Superior temporal gyrus (tissue), 1 donor: ENCODE measurements at regions not wholly inside any gene's neighbourhood (a gene's known extent, or its start where the extent isn't known, plus 50 kb on each side); places are given as distances from the start of the nearest gene placed in this dataset.

ENCODE experiments used
- DNase-seq: peaks from one replicate; pipeline ENCODE4 v3.0.0-alpha.2; 2016; ENCODE audit errors: extremely low spot score

DNA sequence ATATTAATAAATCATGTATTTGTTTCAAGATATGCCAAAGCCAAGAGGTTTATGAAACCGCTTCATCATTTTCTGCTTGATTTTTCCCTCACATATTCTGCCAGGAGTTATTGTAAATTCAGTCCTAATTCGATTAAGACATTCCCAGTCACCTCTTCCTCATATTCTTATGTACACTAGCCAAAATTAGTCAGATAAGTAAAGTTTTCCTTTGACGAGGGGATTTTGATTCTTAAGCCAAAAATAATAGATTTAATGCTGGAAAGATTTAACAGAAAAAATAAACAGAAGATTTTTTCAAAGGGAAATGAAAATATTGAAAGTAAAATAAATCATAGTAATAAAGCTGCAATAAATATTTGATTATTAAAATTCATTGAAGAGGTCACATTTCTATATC lies 51.0 kb upstream of the VEGFC start:
- no peak for DNase-seq

DNA sequence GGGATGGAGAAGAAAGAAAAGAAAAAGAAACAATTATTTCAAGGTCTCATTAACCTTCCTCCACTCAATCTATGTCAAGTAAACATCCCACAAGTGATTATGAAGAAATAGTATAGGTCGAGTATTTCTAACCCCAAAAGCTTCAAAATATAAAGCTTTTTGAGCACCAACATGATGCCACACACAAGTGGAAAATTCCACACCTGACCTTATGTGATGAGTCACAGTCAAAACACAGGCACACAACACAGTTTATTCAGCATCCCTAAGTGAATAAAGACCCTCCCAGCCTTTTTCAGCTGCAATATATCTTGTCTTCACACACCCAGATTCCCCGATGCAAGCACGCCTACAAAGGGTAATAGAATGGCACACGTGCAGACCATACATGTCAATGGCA lies 51.7 kb upstream of the VEGFC start:
- no peak for DNase-seq

DNA sequence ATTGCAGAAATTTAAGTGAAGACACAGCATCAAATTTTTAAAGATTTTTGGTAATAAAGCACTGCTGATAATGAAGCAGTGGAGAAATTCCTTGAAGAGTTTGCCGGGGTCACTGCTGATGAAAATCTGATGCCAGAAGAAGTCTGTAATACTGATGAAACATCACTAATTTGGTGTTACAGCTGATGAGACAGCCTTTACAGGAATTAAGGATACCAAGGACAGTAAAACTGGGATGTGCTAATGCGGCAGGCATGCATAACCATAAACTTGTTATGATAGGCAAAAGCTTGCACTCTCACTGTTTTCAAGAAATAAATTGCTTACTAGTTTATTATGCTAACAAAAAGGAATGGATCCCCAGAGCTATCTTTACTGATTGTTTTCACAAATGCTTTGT lies 52.9 kb upstream of the VEGFC start:
- DNase-seq = no peak

DNA sequence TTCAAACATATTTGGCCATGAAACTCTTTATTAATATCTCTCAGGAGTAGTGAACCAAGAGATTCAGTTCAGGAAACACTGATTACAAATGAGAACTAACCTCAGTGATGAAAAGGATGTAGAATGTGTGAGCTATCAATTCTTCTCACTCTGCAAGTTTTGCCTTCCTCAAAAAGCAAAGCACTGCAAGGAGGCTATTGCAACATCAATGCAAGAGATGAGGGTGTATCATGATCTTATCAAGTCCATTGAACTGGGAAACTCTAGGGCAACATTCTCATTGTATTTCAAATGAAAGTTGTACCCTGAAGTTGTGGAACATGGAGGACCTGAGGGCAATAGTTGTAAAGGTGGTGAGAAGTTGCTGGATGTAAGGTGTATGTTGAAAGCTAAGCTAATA lies 56.4 kb upstream of the VEGFC start:
- DNase-seq = no peak

DNA sequence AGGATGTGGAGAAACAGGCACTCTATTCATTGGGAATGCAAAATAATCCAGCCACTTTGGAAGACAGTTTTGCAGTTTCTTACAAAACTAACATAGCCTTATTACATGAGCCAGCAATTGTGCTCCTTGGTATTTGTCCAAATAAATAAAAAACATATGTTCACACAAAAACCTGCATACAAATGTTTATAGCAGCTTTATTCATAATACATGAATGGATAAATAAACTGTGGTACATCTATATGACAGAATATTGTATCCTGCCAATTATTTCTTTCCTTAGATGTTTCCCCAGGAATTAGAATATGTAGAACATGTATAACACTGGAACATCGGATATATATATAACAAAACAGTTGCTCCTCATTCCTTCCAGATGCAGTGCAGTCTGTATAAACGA lies 57.7 kb upstream of the VEGFC start:
- no peak for DNase-seq

DNA sequence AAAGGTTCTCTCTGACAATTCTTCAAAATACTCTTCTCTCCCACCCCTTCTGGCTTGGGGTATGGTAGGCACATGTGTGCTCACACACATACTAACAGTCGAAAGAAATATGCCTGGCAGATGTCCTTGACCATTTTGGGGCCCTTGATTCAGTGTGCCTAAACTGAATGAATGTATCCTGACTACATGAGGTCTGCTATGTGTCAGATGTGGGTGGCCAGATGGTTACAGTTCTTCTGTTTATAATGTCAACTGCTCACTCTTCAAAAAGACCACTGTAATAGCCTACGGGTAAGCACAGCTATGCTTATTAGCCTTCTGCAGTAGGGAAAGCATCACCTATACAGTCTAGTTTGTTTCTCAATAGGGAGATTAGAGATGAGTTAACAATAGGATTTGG lies 63.7 kb upstream of the VEGFC start:
- no peak for DNase-seq

DNA sequence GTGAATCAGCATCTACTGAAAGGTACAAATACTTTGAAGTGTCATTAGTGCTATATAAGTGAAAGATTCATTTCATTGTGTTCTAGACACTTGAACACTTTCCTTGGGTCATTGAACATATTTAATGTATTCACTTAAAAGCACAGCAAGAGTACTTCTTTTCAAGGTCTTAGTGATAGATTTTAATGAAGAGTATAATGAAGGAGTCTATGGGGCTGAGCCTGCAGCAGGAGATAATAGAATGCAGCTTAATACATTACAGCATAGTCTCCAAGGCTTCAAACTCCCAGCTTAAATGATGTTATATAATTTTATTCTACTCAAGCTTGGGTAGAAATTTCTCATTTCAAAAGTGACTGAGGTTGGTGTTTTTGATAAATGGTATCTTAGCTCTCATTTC lies 66.1 kb upstream of the VEGFC start:
- DNase-seq = no peak

DNA sequence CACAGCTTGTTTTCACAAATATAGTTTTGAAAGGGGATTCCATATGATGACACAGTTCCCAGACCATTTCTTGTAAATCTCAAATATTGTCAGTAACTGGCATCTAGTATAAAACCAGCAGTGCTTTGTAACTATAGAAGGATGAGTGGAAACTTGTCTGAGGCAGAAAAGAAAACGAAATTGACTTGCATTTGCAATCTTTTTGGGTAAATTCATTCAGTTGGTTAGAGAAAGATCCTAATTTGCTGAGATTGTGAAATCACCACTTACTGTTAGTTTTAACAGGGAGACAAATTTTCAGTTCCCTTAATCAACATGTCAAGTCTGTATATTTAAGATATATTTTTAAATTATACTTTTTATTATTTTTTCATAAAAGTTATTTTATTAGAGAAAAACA lies 71.5 kb upstream of the VEGFC start:
- DNase-seq = no peak

DNA sequence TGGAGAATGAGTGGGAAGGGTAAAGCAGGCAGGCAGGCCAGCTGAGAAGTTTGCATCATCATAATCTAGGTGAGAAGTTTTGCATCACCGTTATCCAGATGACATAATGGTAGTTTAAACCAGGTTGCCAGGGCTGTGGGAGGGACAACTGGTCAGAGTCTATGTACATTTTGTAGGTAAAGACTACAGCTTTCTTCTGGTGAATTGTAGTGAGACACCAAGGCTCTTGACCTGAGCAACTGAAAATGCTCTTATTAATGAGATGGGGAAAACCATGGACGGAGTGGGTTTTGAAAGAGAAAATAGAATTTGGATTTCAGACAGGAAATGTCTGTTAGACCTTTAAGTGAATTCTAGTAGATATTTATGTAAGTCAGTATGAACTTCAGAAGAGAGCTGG lies 76.0 kb upstream of the VEGFC start:
- no peak for DNase-seq

DNA sequence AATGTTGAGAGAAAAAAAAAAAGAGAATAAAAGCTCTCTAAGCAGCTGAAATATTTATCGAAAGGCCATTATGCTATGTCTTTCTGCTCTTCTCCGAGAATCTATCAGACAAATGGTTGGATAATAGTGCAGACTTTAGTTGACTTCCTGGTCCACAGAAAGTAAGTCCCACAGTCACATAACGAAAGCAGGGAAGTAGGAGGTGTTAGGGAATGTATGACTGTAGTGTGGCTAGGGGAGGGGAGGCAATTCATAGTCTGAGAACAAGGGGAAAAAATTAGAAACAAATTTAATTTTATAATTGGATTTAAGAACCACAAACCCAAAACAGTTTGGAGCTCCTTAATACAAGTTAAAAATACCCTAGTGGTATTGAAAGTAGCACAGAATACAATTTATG lies 79.7 kb upstream of the VEGFC start:
- no peak for DNase-seq

DNA sequence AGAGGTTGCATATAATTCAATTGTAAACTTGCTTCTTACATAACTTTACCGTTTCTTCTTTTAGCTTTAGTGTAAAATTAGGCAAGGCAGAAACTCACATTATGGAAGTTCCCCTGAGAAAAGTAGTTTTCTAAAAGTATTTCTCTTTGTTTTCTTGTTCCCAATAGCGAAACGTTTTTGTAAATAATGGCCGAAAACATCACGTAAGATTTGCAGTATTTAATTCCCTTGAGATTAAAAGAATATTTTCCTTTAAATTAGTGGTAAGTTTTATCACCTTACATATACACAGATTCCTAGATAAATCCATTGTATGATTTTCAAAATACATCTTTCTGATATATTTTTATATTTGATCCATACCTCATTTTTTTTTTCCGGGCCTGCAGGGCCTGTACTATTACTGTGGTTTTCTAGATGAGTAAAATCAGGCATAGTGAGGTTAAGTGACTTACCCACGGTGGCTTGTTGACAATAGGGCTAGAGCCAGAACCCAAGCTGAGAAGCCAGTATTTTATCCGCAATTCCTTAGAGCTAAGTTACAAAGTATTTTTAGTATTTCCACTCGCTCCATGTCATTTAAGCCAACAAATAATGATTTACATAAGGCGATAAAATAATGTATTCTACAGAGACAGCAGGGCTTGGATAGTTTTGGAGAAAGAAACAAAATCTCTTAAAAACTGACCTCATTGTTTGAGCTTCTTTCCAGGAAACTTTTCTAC lies 82.2 kb upstream of the VEGFC start:
- DNase-seq = no peak

DNA sequence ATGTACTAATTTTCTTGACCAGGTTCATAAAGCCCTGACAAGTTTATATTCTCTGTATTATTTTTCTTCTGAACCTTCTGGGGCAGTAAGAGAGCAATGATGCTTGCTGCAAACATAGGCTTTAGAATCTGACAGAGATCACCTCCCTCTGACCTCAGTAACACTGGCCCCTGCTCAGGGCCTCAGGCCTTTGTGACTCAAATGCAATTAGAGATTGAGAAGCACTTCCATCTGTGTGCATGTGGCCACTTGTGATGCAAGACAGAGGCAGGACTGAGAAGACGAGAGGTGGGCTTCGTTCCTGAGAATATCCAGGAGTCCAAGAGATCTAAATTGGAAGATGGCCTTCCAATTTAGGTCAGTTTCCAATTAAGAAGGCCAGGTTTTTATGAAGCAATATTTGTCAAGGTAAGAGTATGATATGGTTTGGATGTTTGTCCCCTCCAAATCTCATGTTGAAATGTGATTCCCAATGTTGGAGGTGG lies 82.8 kb upstream of the VEGFC start:
- DNase-seq = no peak

DNA sequence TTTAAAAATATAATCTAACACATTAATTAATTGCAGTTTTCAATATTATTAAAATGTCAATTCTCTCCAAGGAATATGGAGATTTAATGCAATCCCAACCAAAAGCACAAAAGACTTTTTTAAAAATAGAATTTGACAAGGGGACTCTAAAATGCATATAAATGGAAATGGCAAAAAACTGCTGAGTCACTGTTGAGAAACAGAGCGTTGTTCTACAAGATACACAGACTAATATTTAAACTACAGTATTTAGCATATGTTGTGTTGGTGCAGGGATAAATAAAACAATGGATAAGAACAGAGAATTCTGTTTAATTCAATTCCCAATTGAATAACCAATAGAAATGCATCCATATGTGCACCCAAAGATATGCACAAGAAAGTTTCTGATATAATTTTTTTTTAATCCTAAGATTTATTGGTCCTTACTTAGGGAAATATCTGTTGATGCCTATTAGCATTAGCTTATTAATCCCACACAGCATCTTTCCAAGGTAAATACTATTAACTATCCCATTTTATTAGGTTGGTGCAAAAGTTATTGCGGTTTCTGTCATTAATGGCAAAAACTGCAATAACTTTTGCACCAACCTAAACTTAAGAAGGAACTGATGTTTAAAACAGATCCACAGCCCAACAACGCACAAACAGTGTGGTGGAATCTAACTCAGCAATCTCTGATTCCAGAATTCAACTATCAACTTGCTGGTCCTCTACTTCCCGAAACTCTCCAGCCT lies 86.8 kb upstream of the VEGFC start:
- no peak for DNase-seq

DNA sequence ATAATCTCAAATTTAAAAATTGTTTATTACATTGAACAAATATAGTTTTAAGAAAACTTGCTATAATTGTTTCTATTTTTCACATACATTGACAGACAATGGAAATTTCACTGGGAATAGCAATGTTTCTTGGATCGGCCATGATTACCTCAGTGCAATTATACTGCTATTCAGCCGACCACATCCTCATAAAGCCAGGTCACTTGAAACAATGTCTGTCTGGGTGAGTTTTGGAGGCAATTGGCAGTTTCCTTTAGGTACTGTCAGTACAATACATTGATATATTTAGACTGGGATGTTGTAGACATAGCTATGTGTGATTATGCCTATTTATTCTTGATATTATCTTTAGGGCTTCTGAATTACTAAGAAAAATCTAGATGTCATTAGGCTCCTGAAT lies 89.5 kb upstream of the VEGFC start:
- DNase-seq = no peak

DNA sequence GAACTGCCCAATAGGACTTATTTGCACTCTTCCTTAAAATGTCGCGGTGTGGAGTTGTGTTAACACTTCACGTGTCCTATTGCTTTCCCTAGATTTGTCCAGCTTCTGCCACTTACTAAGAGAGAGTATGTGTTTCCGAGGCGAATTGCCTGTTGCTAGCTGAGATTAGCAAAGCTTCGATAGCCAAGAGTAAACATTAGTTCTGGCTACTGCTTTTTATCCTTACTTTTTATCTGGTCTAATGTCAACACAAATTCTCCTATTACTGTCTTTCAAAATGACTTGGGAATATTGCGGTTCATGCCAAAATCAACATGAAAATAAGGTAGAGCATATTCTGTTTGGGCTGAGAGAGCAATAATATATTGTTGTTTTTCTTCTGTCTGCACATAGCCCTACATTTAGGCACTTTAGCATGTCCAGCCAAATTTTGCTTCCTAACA lies 90.4 kb upstream of the VEGFC start:
- DNase-seq = no peak

DNA sequence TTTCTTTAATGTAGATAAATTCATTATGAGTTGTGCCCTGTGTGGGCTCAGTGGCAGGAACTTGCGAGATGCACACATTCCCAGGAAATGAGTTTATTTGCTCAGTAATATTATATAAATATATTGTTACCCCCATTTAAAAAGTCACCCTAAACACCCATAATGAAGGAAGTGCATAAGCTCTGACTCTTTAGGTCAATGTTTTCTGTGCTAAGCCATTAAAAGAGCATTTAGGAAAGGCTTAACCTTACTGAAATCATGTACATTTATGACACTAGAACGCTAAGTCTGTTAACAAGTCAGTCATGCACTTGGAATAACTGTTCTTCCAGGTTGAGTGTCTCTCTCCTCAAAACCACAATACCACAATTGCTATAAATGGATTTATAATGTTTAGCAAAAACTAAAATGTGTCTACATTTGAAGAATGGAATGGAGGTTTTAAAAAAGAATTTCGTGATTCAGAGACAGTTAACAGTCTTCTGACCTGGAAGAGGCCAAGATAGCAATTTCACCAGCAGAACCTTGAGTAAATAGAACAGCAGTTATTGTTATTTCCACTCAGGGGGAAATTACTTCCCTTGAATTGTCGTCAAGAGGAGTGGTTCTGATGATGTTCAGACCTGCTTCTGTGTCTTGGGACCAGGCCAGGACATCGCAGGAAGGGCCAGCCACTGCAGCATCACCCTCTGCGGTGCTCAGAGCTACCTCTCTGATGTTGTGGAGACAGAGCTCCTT lies 91.1 kb upstream of the VEGFC start:
- no peak for DNase-seq

DNA sequence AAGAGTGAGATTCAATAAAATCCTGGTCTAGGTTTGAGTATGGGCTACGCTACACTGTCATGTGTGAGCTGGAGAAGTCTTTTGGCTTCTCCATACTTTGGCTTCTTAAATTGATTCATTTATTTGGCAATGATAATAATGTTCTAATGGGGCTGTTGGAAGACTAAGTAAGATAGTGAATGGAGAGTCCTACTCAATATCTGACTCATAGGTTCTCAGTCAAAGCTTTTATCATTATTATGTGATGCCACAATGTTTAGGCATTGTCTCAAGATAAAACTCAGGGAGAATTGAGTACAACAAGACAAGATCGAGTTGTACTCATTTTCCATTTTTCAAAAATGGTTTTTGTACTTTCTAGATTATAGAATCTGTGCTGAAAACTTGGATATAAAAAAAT lies 92.5 kb upstream of the VEGFC start:
- DNase-seq = no peak

DNA sequence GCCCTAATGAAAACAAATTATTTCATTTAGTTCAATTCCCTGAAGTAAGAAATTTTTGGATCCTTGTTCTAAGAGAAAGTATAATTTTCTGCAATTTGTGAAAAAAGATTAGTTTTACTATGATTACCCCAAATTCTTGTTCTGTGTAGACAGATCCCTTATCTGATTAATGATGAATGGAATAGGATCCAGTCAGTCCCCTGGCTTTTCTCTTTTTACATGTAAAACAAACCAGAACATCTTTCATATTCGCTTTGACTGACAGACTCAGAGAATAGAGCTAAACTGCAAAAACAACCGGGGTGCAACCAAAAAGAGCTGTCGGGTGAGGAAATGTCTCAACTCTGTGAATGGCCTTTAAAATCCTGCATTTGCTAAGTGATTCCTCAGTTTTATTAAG lies 93.4 kb upstream of the VEGFC start:
- DNase-seq = no peak

DNA sequence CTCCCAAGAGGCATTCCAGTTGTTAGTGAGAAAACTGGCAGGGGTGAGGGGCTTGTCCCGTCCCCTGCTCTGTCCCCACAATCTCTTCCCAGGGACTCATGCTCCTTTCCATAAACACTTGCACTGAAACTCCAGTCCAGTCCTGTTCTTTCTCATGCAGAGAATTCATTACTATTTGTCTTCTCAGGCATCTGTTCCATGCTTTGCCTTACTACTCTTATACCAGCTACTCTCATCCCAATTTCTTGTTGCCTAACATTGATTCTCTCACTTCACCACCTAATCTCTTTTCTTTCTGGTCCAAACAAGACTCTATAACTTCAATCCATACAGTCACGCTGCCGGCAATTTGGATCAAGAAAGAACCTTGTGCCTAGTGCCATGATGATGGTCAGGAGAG lies 97.1 kb upstream of the VEGFC start:
- no peak for DNase-seq

DNA sequence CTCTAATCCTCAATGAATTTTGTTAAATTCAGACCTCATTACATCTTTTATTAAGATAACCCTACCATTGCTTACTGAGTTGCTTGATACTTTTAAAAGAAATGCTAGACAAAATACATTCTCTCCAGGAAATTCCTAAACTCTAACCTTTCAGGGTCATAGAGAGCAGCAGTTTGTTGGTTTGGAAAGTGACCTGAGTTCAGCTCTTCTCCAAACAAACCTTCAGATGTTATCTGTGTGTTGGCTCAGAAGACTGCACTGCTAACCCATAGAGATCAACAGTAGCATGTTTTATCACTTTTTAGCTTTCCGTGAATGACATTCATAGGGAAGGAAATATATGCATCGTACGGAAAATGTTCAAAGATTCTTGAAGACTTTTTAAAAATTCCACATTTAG lies 101.8 kb upstream of the VEGFC start:
- no peak for DNase-seq

DNA sequence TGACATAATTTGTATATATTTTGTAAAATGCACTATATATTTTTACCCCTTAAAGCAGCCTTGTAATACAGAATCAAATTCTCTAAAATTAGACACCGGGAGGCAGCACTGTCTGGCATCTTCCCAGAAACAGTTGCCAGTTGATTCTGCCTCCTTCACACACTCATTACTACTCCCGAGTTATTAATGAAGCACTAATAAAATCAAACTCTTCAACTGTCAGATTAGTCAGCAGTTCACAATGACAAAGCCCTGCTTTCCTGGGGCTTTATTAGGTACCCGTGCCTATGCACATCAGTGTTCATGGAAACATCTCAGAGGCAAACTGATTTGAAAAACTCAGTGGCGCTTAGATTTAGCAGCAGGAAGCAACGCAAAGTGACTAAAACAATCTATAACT lies 103.5 kb upstream of the VEGFC start:
- no peak for DNase-seq

DNA sequence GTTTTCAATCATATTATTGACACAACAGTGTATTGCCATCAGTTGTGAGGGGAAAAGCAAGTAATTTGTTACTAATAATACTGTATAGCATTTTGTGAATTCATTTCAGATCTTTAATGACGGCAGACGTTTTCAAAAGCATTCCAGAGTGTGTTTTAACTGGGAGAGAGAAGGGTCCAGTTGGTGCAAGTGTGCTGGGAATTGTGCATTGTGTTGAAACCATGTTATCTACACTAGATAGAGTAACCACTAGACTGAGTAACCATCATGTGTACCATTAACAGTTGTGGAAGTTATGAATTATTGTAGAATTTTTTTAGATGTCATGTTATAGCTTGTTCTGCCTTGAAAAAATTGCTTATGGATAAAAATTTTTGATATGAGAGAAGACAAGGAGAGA lies 104.5 kb upstream of the VEGFC start:
- DNase-seq = no peak

DNA sequence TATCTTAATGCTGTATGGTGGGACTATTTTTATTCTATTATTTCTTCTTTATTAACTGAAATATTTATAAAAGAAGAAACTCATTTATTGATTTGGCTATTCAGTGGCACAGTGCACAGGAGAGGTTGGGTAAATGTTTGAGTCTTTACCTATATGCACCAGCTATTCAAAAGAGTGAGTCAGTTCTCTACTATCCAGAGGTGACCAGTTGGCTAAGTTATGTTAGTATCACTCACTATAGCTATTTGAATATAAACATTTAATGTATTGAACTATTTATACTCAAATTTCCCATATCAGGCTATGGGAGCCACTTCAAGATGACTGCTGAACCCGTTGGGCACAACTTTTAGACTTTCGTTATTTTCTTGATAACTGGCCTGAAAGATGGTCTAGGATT lies 106.1 kb upstream of the VEGFC start:
- DNase-seq = no peak
